Left ventricle myocardium inferior (tissue), 1 donor: ENCODE measurements at regions not wholly inside any gene's neighbourhood (a gene's known extent, or its start where the extent isn't known, plus 50 kb on each side); places are given as distances from the start of the nearest gene placed in this dataset.
A peak's percentile ranks its signal among the peaks of the same experiment; 100 is the strongest.

Experiments
- DNase-seq: peaks from one replicate; pipeline ENCODE4 v3.0.0-alpha.2; 2020
- H3K27ac ChIP-seq: fragments of 200-600 bp; replicated peaks from 2 replicates; pipeline ENCODE4 v1.8.0; 2021
- H3K27me3 ChIP-seq: fragments of 200-600 bp; 2 replicates; pipeline ENCODE4 v1.8.0; 2021; ENCODE audit warnings: low read depth
- H3K36me3 ChIP-seq: fragments of 200-600 bp; 2 replicates; pipeline ENCODE4 v1.8.0; 2021
- H3K4me1 ChIP-seq: fragments of 200-600 bp; 2 replicates; pipeline ENCODE4 v1.8.0; 2021
- H3K4me3 ChIP-seq: fragments of 200-600 bp; 2 replicates; pipeline ENCODE4 v1.8.0; 2021; ENCODE audit warnings: mild to moderate bottlenecking, moderate library complexity
- H3K9me3 ChIP-seq: fragments of 200-600 bp; replicated peaks from 2 replicates; pipeline ENCODE4 v1.8.0; 2021
- CTCF ChIP-seq: fragments of 200-600 bp; IDR thresholded peaks from 2 replicates; pipeline ENCODE4 v1.8.0; 2021; ENCODE audit warnings: antibody characterized with exemption, mild to moderate bottlenecking, borderline replicate concordance
- intact Hi-C: fragments of 100-400 bp; cut with micrococcal nuclease; formaldehyde crosslinking; loops from one replicate; pipeline ENCODE4 v1.11.0; 2022
- donor health status: DM: no; HTN: yes; CAD: no; lungs with severe emphysema.

- Histone ChIP-seq H3K9me3 (peaks cover 3% of the 10 kb centered on the region), H3K4me3 (no peak overlapping the region), H3K36me3 (no peaks in the 10 kb centered on the region), H3K27ac (no peak overlapping the region), H3K27me3 (no peaks in the 10 kb centered on the region), H3K4me1 (no peaks in the 10 kb centered on the region)
- intact Hi-C loops, result no loop called here
- DNase-seq, result no peak
- no peak for TF ChIP-seq CTCF
These were observed 205.4 kb upstream of the SEL1L start for GRCh38 chr14:81738946-81739659.

DNA sequence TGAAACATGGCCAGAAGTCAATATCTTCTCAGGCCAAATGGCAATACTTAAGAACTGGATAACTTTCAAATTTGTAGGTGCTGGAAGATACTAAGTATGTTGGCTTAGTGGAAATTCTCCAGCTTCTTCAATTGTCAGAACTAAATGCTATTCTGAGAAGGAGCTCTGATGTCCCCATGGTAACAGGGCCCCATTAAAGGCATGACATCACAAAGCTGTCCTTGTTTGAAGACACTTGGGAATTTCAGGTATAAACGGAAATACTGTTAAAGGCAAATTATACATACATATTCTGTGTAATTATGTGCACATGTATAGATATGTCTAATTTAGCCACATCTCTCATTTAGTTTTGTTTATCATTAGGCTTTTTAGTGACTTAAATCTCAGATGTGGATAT is 210.0 kb upstream of the SEL1L start:
- Histone ChIP-seq H3K36me3 (no peaks in the 10 kb centered on the region), H3K4me3 (no peak overlapping the region), H3K27ac (no peak overlapping the region), H3K9me3 (no peaks in the 10 kb centered on the region), H3K27me3 (no peaks in the 10 kb centered on the region), H3K4me1 (no peaks in the 10 kb centered on the region)
- no peak for TF ChIP-seq CTCF
- intact Hi-C loops, result no loop called here
- no peak for DNase-seq

- intact Hi-C loops, result no loop called here
- no peaks in the 10 kb centered on the region for H3K9me3 ChIP-seq
- no peak overlapping the region for H3K4me3 ChIP-seq
- H3K27me3 ChIP-seq, result no peaks in the 10 kb centered on the region
- H3K4me1 ChIP-seq, result no peaks in the 10 kb centered on the region
- no peak for TF ChIP-seq CTCF
- no peaks in the 10 kb centered on the region for H3K36me3 ChIP-seq
- peak; percentile 14 for DNase-seq
- H3K27ac ChIP-seq, result no peak overlapping the region
These were observed 217.5 kb upstream of the SEL1L start for GRCh38 chr14:81751198-81751597.

DNA sequence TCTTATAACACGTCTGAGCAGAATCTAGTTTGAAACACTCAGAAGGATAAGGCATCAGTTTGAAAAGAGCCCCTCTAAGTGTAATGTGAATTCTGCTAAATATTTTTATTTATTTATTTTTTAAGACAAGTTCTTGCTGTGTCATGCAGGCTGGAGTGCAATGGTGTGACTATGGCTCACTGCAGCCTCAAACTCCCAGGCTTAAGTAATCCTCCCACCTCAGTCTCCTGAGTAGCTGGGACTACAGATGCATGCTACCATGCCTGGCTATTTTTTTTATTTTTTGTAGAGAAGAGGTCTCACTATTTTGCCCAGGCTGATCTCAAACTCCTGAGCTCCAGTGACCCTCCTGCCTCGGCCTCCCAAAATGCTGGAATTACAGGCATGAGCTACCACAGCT is 225.9 kb upstream of the SEL1L start:
- no peaks in the 10 kb centered on the region for H3K36me3 ChIP-seq
- H3K27me3 ChIP-seq, result no peaks in the 10 kb centered on the region
- no peak overlapping the region for H3K27ac ChIP-seq
- H3K4me3 ChIP-seq, result no peak overlapping the region
- no peaks in the 10 kb centered on the region for H3K9me3 ChIP-seq
- no peak for DNase-seq
- intact Hi-C loops, result no loop called here
- no peak for TF ChIP-seq CTCF
- H3K4me1 ChIP-seq, result no peaks in the 10 kb centered on the region

DNA sequence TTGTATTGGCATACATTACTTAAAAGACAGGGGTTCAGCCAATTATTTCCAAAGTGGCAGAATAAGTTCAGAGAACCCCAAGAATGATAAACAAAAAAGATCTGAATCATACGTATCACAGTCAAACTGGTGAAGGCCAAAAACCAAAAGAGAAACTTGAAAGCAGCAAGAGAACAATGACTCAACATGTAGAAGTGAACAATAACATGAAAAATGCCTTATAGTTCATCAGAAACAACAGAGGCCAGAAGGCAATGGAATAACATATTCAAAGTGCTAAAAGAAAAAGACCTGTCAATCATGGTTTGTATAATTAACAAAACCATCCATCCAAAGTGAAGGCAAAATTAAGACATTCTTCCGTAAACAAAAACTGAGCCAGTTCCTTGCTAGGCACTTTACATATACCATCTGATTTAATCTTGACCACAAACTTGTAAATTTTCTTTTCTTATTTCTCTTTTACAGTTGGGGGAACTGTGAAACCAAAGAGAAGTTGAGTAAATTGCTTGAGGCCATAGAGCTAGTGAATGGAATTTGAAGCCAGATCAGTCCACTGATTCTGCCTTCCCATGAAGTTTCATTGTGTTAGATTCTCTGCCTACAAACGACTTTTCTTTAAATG is 232.1 kb upstream of the SEL1L start:
- Histone ChIP-seq H3K9me3 (no peaks in the 10 kb centered on the region), H3K4me3 (no peak overlapping the region), H3K27ac (no peak overlapping the region), H3K27me3 (no peaks in the 10 kb centered on the region), H3K36me3 (no peaks in the 10 kb centered on the region), H3K4me1 (no peaks in the 10 kb centered on the region)
- intact Hi-C loops, result no loop called here
- TF ChIP-seq CTCF, result no peak
- DNase-seq, result no peak
